ENCODE measurements at regions not wholly inside any gene's neighbourhood (a gene's known extent, or its start where the extent isn't known, plus 50 kb on each side); places are given as distances from the start of the nearest gene placed in this dataset.

DNA sequence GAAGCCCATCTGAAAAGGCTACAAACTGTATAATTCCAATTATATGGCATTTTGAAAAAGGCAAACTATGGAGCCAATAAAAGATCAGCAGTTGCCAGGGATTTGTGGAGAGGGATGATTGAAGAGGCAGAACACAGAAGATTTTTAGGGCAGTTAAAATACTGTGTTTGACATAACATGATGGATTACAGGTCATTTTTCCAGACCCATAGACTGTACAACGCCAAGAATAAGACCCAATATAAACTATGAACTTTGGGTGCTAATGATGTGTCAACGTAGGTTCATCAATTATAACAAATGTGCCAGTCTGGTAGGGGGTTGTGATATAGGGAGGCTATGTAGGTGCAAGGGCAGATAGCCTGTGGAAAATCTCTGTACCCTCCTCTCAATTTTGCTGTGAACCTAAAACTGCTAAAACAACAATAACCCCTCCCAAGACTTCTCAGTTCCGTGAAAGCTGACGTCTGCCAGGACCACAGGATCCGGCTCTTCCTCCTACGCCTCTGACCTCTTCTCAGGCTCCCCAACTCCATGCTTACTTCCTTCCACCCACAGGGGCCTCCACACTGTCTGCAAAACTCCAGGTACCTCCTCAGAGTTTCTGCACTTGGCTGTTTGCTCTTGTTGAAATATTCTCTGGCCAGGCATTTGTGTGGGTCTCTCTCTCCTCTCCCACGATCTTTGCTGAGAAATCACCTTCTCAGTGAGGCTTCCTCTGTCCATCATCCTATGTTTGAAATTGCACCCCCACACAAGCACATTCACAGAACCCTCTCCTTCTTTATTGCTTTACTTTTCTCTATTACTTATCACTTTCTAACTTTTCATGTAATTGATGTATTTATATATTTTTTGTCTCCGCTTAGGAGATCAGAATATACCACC, 131.4 kb downstream of the BBS10 start:
- DNase-seq, result no peak

- DNase-seq, result no peak
Measured at GRCh38 chr12:76208129-76208528, 123.6 kb upstream of the NAP1L1 start.

- no peak for DNase-seq
Measured at GRCh38 chr12:76206677-76207072, 122.2 kb upstream of the NAP1L1 start.

GRCh38 chr12:76206039-76206676, 121.7 kb upstream of the NAP1L1 start:
- no peak for DNase-seq

DNA sequence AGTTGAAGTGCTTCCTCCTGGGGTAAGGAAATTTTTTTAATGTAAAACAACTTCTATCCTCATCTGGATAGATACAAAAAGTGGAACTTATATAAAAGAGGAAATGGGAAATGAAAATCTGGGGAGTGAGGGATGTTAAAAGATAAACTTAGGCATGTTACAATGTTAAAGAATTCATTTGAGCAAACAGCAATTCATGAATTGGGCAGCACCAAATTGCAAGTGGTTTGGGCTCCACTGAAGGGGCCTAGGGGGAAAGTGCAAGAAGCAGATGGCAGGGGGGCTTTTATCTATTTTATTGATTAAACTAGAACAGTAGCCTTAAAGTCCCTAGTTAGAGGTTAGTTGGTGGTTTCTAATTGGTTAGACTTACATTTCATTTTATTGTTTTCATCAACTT, 118.1 kb upstream of the NAP1L1 start:
- no peak for DNase-seq

DNA sequence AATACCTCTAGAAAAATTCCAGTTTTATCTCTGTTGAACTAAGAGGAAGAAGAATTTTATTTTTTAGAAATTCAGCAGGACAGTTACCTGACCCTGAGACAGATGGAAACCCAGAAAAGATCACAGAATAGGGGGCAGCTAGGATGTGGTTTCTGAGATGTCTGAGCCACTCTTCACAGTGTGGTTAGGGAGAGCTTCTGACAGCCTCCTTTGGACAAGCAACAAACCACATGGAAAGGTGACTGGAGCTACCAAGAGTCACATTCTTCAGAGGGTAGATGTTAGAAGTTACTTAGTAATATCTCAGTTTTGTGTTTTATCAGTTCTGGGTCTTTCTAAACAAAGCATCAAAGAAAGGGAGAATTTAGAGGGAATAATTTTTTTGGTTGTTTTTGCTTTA, 117.3 kb upstream of the NAP1L1 start:
- DNase-seq, result no peak

GRCh38 chr12:76201316-76201715, 116.8 kb upstream of the NAP1L1 start:
- no peak for DNase-seq

DNA sequence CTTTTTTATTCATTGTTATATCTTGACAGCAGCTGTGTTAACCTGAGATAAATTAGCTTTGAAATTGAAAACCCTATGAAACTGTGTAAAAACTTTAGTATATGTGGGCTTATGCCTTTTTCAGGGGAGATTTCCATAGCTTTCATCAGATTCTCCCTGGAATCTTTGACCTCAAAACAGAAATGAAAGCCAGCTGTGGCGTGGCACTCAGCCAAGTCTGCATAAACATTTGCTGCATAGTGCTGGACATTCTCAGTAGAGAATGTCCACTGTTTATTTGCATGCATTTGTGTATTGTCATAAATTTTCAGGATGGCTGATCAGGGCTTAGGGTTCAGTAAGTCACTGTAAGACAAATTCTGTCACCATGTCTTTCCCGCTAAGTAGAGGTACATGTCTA, 115.3 kb upstream of the NAP1L1 start:
- DNase-seq, result no peak

- DNase-seq, result no peak
Measured at GRCh38 chr12:76198839-76199238, 114.4 kb upstream of the NAP1L1 start.

DNA sequence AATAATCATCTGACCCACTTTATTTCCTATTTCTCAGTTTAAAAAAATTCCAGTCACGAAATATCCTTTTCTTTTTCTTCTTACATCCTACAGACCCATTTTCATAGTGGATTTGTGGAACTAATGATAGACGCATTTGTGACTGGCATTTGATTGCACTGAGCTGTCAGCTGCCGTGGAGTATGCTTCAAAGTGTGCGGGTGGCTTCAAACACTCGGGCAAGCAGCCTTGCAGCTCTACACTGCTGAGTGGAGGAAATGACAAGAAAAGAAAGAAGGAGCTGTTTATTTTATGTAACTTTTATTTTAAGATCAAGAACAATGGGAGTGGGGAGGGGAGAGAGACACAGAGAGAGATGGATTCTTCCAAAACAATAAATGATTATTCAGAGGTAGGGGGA, 112.8 kb upstream of the NAP1L1 start:
- peak in 1 of 6 experiments; percentile 6 for DNase-seq

DNA sequence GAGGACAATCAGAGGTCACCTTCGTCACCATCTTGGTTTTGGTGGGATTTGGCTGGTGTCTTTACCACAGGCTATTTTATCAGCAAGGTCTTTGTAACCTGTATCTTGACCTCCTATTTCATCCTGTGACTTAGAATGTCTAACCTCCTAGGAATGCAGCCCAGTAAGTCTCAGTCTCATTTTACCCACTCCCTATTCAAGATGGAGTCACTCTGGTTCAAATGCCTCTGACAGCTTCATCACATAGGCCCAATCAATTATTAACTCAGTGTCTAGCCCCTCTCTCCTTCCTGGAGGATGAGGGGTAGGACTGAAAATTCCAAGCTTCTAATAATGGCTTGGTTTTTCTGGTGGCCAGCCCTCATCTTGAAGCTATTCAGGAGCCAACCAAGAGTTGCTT, 111.4 kb upstream of the NAP1L1 start:
- DNase-seq, result no peak

DNA sequence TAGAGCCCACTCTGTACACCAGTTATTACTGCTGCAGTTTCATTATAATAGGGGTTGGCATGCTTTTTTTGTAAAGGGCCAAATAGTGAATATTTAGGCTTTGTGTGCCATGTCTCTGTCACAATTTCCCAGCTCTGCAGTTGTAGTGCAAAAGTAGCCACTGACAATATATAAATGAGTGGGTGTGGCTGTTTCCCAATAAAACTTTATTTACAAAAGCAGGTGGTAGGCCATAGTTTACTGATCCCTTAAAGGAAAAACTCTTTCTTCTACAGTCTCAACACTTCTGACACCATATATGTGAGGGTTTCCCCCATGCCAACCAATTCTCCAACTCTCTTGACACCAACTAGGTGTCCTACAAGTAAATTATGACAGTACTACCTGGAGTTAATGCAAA, 110.2 kb upstream of the NAP1L1 start:
- no peak for DNase-seq

- no peak for DNase-seq
Measured at GRCh38 chr12:76193961-76194360, 109.5 kb upstream of the NAP1L1 start.

GRCh38 chr12:76192416-76192815, 107.9 kb upstream of the NAP1L1 start:
- no peak for DNase-seq

GRCh38 chr12:76190299-76190698, 105.8 kb upstream of the NAP1L1 start:
- no peak for DNase-seq

- no peak for DNase-seq
Measured at GRCh38 chr12:76189851-76190250, 105.4 kb upstream of the NAP1L1 start.

- DNase-seq, result no peak
Measured at GRCh38 chr12:76187177-76187576, 102.7 kb upstream of the NAP1L1 start.

GRCh38 chr12:76186131-76186906, 101.8 kb upstream of the NAP1L1 start:
- no peak for DNase-seq

- no peak for DNase-seq
Measured at GRCh38 chr12:76183459-76184186, 99.1 kb upstream of the NAP1L1 start.

- DNase-seq, result no peak
Measured at GRCh38 chr12:76180401-76181277, 96.2 kb upstream of the NAP1L1 start.

DNA sequence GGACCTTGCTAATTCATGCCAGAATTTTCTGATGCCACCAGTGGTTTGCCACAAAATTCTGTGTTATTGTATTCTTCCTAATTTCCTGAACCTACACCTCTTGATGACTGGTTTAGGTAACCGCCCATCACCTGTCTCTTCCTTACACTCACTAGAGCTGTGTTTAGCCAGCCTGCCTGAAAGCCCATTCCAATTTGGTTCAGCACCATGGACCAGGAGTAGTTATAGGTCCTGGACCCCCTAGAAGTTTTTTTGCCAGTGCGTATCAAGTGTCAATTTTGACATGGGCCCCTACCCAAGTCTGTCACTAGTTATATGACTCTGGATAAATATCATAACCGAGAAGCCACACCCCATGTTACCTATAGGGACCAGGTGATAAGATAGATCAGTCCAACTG, 94.0 kb upstream of the NAP1L1 start:
- DNase-seq, result no peak

DNA sequence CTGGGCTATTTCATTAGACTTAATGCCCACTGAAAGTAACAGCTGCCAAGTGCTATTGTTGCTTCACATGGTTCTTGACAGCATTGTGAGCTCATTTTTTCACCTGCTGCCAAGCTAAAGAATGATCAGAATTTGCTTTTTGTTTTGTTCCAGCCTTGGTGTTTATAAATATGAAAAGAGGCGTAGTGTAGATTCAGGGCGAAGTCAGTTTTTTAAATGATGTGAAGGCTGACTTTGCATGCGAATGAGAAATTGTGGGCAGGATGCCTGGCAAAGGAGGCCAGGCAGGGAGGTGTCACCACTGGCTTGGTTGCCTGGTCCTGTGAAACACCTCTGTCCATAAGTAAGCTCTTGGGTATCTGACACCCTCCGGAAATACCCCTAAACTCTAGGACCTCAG, 93.3 kb upstream of the NAP1L1 start:
- DNase-seq, result no peak

Measured in stimulated activated naive CD4-positive, alpha-beta T cell (primary cell).